Panc1 (cell line): ENCODE measurements at regions not wholly inside any gene's neighbourhood (a gene's known extent, or its start where the extent isn't known, plus 50 kb on each side); places are given as distances from the start of the nearest gene placed in this dataset.

ENCODE experiments used
- ATAC-seq: fragments of 200-7000 bp; cut with Tn5 transposase; 2 replicates; pipeline ENCODE4 v1.9.1; 2020; ENCODE audit warnings: mild to moderate bottlenecking, moderate library complexity
- BruUV-seq: library from RNA; stranded (reverse); fragments of 400-500 nt; replicated peaks from 2 replicates; lab custom pipeline; 2021; lab: Mats Ljungman, UMichigan
- CTCF ChIA-PET: fragments of 300-600 bp; sonication (Branson Sonifier 250); formaldehyde crosslinking; loops from one replicate; lab custom pipeline; 2022; ENCODE audit warnings: antibody characterized with exemption; lab: Charles Lee
- POLR2A ChIA-PET: fragments of 300-600 bp; sonication (Branson Sonifier 250); formaldehyde crosslinking; loops from one replicate; lab custom pipeline; 2022; ENCODE audit warnings: antibody characterized with exemption; lab: Charles Lee
- DNase-seq: peaks from one replicate; pipeline ENCODE4 v3.0.0-alpha.2; 2010; ENCODE audit warnings: low read depth, low spot score
- H3K27ac ChIP-seq: 2 replicates; pipeline ENCODE4 v1.5.1; 2011; ENCODE audit warnings: mild to moderate bottlenecking, low read length, inconsistent platforms
- H3K27me3 ChIP-seq: fragments of 200-500 bp; sonication (Bioruptor generic); 2 replicates; pipeline ENCODE4 v1.6.0; 2014; ENCODE audit warnings: low read length, inconsistent platforms; ENCODE audit not compliant: control insufficient read depth, insufficient read depth
- H3K36me3 ChIP-seq: fragments of 200-500 bp; sonication (Bioruptor generic); 2 replicates; pipeline ENCODE4 v1.5.1; 2014; ENCODE audit warnings: inconsistent platforms, mild to moderate bottlenecking, low read length, moderate library complexity; ENCODE audit not compliant: control insufficient read depth, insufficient read depth
- H3K4me1 ChIP-seq: 2 replicates; pipeline ENCODE4 v1.5.1; 2011; ENCODE audit warnings: inconsistent platforms, mild to moderate bottlenecking, low read length, moderate library complexity; ENCODE audit not compliant: control insufficient read depth, insufficient read depth
- H3K4me3 ChIP-seq, 2 experiments: 2 replicates each; pipeline ENCODE4 v1.5.1; 2011 to 2012; ENCODE audit warnings: low read depth in 2 of 2, low read length in 2 of 2, mild to moderate bottlenecking in 2 of 2, inconsistent platforms in 1 of 2, moderate library complexity in 1 of 2
- H3K9me3 ChIP-seq: fragments of 200-500 bp; sonication (Bioruptor generic); 2 replicates; pipeline ENCODE4 v1.5.1; 2014; ENCODE audit warnings: low read depth, mild to moderate bottlenecking, inconsistent platforms, low read length, moderate library complexity; ENCODE audit not compliant: control insufficient read depth, insufficient read depth
- CTCF ChIP-seq: fragments of 450-650 bp; IDR thresholded peaks from 2 replicates; pipeline ENCODE4 v1.5.1; 2017; ENCODE audit warnings: mild to moderate bottlenecking
- POLR2AphosphoS5 ChIP-seq: IDR thresholded peaks from 2 replicates; pipeline ENCODE4 v1.6.1; 2012; ENCODE audit warnings: mild to moderate bottlenecking, low read depth, low read length, moderate library complexity
- REST ChIP-seq, 2 experiments: IDR thresholded peaks; 2 replicates each; pipeline ENCODE4 v1.6.1; 2011 to 2012; ENCODE audit warnings: low read depth in 2 of 2, control low read depth in 1 of 2, low read length in 1 of 2, mild to moderate bottlenecking in 1 of 2, moderate library complexity in 1 of 2; ENCODE audit not compliant: insufficient read depth in 1 of 2
- SIN3A ChIP-seq: IDR thresholded peaks from 2 replicates; pipeline ENCODE4 v1.6.1; 2012; ENCODE audit warnings: low read depth, mild to moderate bottlenecking, low read length, moderate library complexity, borderline replicate concordance; ENCODE audit not compliant: insufficient read depth
- TCF7L2 ChIP-seq: IDR thresholded peaks from 2 replicates; pipeline ENCODE4 v1.6.1; 2011; ENCODE audit warnings: mild to moderate bottlenecking, low read depth, low read length, inconsistent platforms
- in situ Hi-C: cut with HindIII; loops from 2 replicates; pipeline ENCODE4 v1.10.0; 2016; ENCODE audit warnings: low sequenced_read_pairs, low pct_unique_long_range_greater_than_20kb
- intact Hi-C: fragments of 100-400 bp; cut with micrococcal nuclease; formaldehyde crosslinking; loops from one replicate; pipeline ENCODE4 v1.10.0; 2022; ENCODE audit not compliant: unreplicated experiment

GRCh38 chr4:152099555-152099954 lies 338.7 kb upstream of the GATB start:
- ATAC-seq, result no peak
- Histone ChIP-seq H3K27ac (no peak overlapping the region), H3K27me3 (no peaks in the 10 kb centered on the region), H3K36me3 (no peaks in the 10 kb centered on the region), H3K4me3 (no peak overlapping the region), H3K9me3 (no peaks in the 10 kb centered on the region), H3K4me1 (no peaks in the 10 kb centered on the region)
- in situ Hi-C loops (no loop called here), intact Hi-C loops (no loop called here)
- ChIA-PET CTCF (no interaction called here), POLR2A (no interaction called here)
- TF ChIP-seq REST (IDR thresholded peaks at IDR 0.05; ENCODE audit: insufficient read depth in 1 of 2, low read depth in 2 of 2, low read length in 1 of 2) (no peak), POLR2AphosphoS5 (no peak), TCF7L2 (no peak), CTCF (no peak), SIN3A (no peak)
- no peak for DNase-seq
- BruUV-seq, result no TSS peak

- no peak overlapping the region for H3K4me3 ChIP-seq
- ChIA-PET CTCF (no interaction called here), POLR2A (no interaction called here)
- H3K27ac ChIP-seq, result no peak overlapping the region
- TF ChIP-seq CTCF, result no peak
- TF ChIP-seq TCF7L2, result no peak
- no peak for TF ChIP-seq REST (IDR thresholded peaks at IDR 0.05; ENCODE audit: insufficient read depth in 1 of 2, low read depth in 2 of 2, low read length in 1 of 2)
- no peak for TF ChIP-seq POLR2AphosphoS5
- no peak for TF ChIP-seq SIN3A
- no TSS peak for BruUV-seq
- intact Hi-C loops, result no loop called here
- no peak for ATAC-seq
- DNase-seq, result no peak
- H3K27me3 ChIP-seq, result no peaks in the 10 kb centered on the region
- no peaks in the 10 kb centered on the region for H3K4me1 ChIP-seq
- no peaks in the 10 kb centered on the region for H3K9me3 ChIP-seq
- in situ Hi-C loops, result no loop called here
- H3K36me3 ChIP-seq, result no peaks in the 10 kb centered on the region
These were observed 338.2 kb upstream of the GATB start for GRCh38 chr4:152099061-152099425.
